Activated T-cell treated with anti-CD3 and anti-CD28 coated beads, Interleukin-2, amount 50 U/mL, for 72 hours (primary cell): ENCODE measurements at regions not wholly inside any gene's neighbourhood (a gene's known extent, or its start where the extent isn't known, plus 50 kb on each side); places are given as distances from the start of the nearest gene placed in this dataset.
A peak's percentile ranks its signal among the peaks of the same experiment; 100 is the strongest.
"Not testable (repeated sequence)": the region's sequence is repeated elsewhere in the genome, so short reads cannot be mapped to it uniquely, and the experiment has no call there.

Experiments used
- ATAC-seq, 2 donors: fragments of 150-1000 bp; cut with Tn5 transposase; replicated peaks in 1 of 2; 2 replicates each; pipeline ENCODE4 v1.10.0; 2021; ENCODE audit warnings: moderate library complexity in 2 of 2, mild to moderate bottlenecking in 1 of 2
- DNase-seq, 2 donors: peaks; one replicate each; pipeline ENCODE4 v3.0.0; 2021 to 2022; ENCODE audit warnings: mixed read lengths in 1 of 2
- H3K27ac Mint-ChIP-seq: one replicate; pipeline ENCODE4 v1.8.0; 2022; ENCODE audit warnings: mild to moderate bottlenecking, moderate library complexity, mixed read lengths
- H3K27me3 Mint-ChIP-seq: one replicate; pipeline ENCODE4 v1.8.0; 2022; ENCODE audit warnings: low read depth, mixed read lengths
- H3K36me3 Mint-ChIP-seq, 2 donors: one replicate each; pipeline ENCODE4 v1.8.0; 2022; ENCODE audit warnings: mixed read lengths in 2 of 2, mild to moderate bottlenecking in 1 of 2; ENCODE audit not compliant: insufficient read depth in 2 of 2
- H3K4me1 Mint-ChIP-seq: one replicate; pipeline ENCODE4 v1.8.0; 2022; ENCODE audit warnings: low read depth, mixed read lengths
- H3K4me3 Mint-ChIP-seq, 2 donors: one replicate each; pipeline ENCODE4 v1.8.0; 2022; ENCODE audit warnings: mild to moderate bottlenecking in 2 of 2, mixed read lengths in 2 of 2, moderate library complexity in 2 of 2
- H3K9me3 Mint-ChIP-seq, 2 donors: one replicate each; pipeline ENCODE4 v1.8.0; 2022; ENCODE audit warnings: mixed read lengths in 2 of 2

DNA sequence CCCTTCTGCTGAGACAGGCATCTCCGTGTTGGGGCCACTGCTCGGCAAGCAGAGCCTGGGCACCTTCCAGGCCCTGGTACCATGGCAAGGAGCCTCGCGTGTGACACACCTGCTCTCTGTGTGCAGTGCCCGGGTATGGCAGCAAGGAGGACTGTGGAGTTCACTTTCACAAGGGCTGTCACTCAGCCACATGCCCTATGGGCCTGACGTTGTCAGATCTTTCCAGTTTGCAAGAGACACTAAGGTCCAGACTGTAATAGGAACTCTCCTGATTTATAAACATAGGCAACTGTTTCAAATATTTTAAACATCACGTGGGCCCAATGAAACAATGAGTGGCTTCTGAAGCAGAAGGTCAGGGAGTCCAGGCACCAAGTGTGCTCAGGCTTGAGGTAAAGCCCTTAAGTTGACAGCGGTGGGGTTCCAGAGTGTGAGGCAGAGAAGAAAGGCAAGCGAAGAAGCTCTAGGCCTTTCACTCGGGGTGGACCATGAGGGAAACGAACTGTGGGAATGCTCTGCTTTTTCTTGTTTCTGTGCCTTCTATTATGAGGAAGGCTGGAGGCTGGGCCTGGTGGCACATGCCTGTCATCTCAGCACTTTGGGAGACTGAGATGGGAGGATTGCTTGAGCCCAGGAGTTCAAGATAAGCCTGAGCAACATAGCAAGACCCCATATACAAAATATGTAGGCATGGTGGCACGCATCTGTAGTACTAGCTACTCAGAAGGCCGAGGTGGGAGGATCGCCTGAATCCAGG is 108.6 kb upstream of the TRIM2 start:
- Mint-ChIP-seq H3K9me3 (no peaks in the 10 kb centered on the region), H3K27ac (no peak overlapping the region), H3K27me3 (no peaks in the 10 kb centered on the region), H3K4me3 (no peak overlapping the region), H3K36me3 (no peaks in the 10 kb centered on the region), H3K4me1 (peaks cover 5% of the 10 kb centered on the region)
- no peak for DNase-seq
- ATAC-seq: no peak

DNA sequence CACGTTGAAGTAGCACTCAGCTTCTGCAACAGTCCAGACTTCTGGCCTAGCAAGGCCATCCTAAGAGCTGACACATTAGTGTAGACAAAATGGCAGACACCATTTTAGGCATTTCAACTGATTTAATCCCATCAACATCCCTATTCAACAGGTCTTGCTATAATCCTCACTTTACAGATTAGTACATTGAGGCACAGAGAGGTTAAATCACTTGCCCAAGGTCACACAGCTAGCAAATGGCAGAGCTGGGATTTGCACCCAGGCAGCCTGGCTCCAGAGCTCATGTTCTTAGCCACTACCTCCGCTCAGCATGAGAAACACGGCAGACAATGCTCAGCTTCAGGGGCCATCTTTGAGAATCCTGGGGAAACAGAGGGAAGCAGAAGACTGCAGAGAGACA is 107.9 kb upstream of the TRIM2 start:
- no peak overlapping the region for H3K27ac Mint-ChIP-seq
- DNase-seq (no peak), ATAC-seq (no peak)
- no peaks in the 10 kb centered on the region for H3K36me3 Mint-ChIP-seq
- peaks cover 5% of the 10 kb centered on the region for H3K4me1 Mint-ChIP-seq
- no peaks in the 10 kb centered on the region for H3K27me3 Mint-ChIP-seq
- no peaks in the 10 kb centered on the region for H3K9me3 Mint-ChIP-seq
- no peak overlapping the region for H3K4me3 Mint-ChIP-seq

DNA sequence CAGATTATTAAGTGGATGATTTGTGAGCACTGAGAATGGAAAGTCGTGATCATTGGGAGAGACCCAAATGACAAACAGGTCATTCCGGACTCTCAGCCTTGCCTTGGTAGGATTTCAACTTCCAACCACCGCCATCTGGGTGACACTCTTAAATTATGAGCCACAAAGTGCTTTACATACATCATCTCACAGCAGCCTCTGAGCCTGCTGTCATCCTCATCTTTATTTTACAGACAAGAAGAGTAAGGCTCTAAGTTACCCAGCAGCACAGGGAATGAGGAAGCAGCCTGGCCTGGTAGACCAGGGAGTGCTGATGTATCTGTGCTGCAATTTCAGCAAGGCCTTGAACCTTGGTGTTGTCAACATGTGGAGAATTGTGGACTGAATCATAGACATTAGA is 105.8 kb upstream of the TRIM2 start:
- Mint-ChIP-seq H3K4me3 (no peak overlapping the region), H3K27ac (no peak overlapping the region), H3K27me3 (peaks cover 6% of the 10 kb centered on the region), H3K9me3 (peaks cover 0 to 2% of the 10 kb centered on the region in 2 donors), H3K36me3 (no peaks in the 10 kb centered on the region), H3K4me1 (peaks cover 5% of the 10 kb centered on the region)
- no peak for ATAC-seq
- DNase-seq: no peak

DNA sequence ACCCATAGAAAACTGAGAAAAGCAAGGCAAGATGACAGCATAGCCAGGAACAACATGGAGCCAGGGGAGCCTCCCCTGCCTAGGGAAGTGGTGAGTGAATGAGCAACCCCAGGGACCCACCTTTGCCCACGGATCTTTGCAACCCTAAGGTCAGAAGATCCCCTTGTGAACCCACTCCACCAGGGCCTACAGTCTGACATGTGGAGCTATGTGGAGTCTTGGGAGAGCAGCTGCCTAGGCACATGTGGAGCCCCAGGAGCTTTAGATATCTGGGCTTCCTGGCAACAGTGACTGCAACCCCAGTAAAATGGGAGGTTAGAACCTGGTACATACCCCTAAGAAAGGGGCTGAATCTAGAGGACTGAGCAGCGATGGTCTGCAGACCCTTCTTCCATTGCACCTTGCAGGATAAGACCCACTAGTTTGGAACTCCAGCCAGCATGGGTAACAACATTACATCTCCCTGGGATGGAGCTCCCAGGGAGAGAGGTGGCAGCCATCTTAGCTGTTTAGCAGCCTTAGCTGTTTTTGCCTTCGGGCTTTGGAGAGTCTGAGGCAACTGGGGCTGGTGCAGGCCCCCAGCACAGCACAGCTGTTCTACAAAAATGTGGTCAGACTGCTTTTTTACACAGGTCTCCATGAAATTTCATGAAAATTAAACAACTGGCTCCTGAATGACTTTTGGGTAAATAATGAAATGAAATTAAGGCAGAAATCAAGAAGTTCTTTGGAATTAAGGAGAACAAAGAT is 104.7 kb upstream of the TRIM2 start:
- peaks cover 5% of the 10 kb centered on the region for H3K4me1 Mint-ChIP-seq
- H3K4me3 Mint-ChIP-seq: no peak overlapping the region
- peaks cover 0 to 2% of the 10 kb centered on the region in 2 donors for H3K9me3 Mint-ChIP-seq
- H3K27ac Mint-ChIP-seq: no peak overlapping the region
- DNase-seq (no peak), ATAC-seq (no peak)
- H3K36me3 Mint-ChIP-seq: no peaks in the 10 kb centered on the region
- peaks cover 7% of the 10 kb centered on the region for H3K27me3 Mint-ChIP-seq

DNA sequence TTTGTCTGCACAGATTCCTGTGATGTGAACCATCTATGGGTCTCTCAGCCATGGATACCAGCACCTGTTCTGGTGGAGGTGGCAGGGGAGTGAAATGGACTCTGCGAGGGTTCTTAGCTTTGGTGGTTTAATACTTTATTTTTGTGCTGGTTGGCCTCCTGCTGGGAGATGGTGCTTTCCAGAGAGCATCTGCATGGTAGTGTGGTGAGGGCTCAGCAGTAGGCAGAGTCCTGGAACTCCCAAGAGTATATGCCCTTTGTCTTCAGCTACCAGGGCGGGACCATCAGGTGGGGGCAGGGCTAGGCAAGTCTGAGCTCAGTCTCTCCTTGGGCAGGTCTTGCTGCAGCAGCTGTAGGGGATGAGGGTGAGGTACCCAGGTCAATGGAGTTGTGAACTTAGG is 97.5 kb upstream of the TRIM2 start:
- not testable (repeated sequence) for H3K4me3 Mint-ChIP-seq, DNase-seq, H3K27ac Mint-ChIP-seq, ATAC-seq, H3K9me3 Mint-ChIP-seq, H3K4me1 Mint-ChIP-seq
- Mint-ChIP-seq H3K27me3 (peaks cover 21% of the 10 kb centered on the region), H3K36me3 (peaks cover 8 to 15% of the 10 kb centered on the region in 2 donors)

DNA sequence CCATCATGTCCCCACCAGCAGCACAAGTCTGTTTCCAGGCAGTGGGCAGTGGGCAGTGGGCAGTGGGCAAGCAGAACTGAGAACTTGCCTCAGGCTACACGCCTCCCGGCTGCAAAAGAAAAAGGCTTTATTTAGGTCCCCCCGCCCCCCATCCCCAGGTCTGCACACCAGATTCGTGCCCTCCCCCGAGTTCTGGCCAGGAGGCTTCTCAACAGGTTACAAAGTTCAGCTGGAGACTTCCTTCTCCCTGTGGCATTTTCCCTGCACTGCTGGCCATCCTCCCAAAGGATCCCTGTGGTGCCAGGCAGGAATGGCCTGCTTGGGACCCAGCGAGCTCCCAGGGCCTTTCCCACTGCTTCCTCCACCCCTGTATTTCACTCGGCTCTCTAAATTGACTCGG is 97.0 kb upstream of the TRIM2 start:
- ATAC-seq: no peak
- Mint-ChIP-seq H3K9me3 (peaks cover 4 to 7% of the 10 kb centered on the region in 2 donors), H3K4me3 (no peak overlapping the region), H3K36me3 (peaks cover 8 to 15% of the 10 kb centered on the region in 2 donors), H3K27ac (no peak overlapping the region), H3K27me3 (peaks cover 21% of the 10 kb centered on the region), H3K4me1 (no peaks in the 10 kb centered on the region)
- DNase-seq: no peak

DNA sequence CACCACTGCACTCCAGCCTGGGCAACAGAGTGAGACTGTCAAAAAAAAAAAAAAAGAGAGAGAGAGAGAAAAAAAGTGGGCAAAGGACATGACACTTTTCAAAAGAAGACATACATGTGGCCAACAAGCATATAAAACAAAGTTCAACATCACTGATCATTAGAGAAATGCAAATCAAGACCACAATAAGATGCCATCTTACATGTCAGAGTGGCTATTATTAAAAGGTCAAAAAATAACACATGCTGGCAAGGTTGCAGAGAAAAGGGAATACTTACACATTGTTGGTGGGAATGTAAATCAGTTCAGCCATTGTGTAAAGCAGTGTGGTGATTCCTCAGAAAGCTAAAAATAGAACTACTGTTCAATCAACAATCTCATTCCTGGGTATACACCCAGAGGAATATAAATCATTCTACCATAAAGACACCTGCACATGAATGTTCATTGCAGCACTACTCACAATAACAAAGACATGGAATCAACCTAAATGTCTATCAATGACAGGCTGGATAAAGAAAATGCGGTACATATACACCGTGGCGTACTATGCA is 94.9 kb upstream of the TRIM2 start:
- Mint-ChIP-seq H3K4me1 (no peaks in the 10 kb centered on the region), H3K4me3 (no peak overlapping the region)

DNA sequence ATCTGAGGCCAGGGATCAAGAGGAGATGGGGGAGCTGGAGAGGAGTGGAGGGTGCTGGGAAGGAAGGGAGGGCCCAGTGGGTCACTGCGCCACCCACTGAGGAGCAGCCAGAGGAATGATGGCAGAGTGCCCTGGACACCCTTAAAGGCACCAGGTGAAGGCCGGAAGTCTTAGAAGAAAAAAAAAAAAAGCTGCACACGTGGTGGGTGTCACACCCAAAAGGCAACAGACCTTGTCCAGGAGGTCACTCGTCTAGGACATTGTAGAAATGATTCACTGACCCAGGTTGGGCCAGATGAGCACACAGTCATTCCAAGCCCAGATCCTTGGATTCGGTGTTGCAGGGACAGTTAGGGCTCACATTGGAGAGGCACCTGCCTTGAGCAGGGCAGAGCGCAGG is 93.5 kb upstream of the TRIM2 start:
- H3K27ac Mint-ChIP-seq: no peak overlapping the region
- no peaks in the 10 kb centered on the region for H3K4me1 Mint-ChIP-seq
- ATAC-seq (no peak), DNase-seq (no peak)
- H3K36me3 Mint-ChIP-seq: peaks cover 8% of the 10 kb centered on the region in 2 donors
- peaks cover 4 to 5% of the 10 kb centered on the region in 2 donors for H3K9me3 Mint-ChIP-seq
- no peak overlapping the region for H3K4me3 Mint-ChIP-seq
- peaks cover 14% of the 10 kb centered on the region for H3K27me3 Mint-ChIP-seq

More for the DNA sequence above, 94.9 kb upstream of the TRIM2 start:
- H3K9me3 Mint-ChIP-seq: peaks cover 4 to 5% of the 10 kb centered on the region in 2 donors
- peaks cover 8 to 15% of the 10 kb centered on the region in 2 donors for H3K36me3 Mint-ChIP-seq
- peaks cover 14% of the 10 kb centered on the region for H3K27me3 Mint-ChIP-seq
- H3K27ac Mint-ChIP-seq: no peak overlapping the region
- DNase-seq: no peak
- ATAC-seq: no peak

DNA sequence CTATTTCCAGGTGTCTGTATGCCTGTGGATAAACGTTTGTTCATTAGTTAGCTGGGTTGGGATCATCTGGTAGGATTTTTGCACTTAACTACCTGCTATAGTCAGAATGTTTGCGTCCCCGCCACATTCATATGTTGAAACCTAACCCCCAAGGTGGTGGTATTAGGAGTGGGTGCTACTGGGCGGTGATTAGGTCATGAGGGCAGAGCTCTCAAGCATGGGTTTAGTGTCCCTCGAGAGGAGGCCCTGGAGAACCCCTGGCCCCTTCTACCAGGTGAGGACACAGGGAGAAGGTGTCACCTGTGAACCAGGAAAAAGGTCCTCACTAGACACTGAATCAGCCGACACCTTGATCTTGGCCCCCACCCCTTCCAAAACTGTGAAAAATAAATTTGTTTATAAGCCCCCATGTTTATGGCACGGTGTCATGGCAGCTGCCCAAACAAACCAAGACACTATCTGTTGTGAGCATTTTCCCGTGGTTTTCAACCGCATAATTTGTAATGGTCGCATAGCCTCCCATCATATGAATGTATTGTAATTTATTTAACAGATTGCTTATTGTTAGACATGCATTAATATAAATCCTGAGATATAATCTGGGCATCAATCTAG is 92.7 kb upstream of the TRIM2 start:
- DNase-seq: no peak
- no peaks in the 10 kb centered on the region for H3K9me3 Mint-ChIP-seq
- no peak overlapping the region for H3K4me3 Mint-ChIP-seq
- ATAC-seq: no peak
- H3K4me1 Mint-ChIP-seq: no peaks in the 10 kb centered on the region
- H3K27ac Mint-ChIP-seq: no peak overlapping the region
- peaks cover 0 to 1% of the 10 kb centered on the region in 2 donors for H3K36me3 Mint-ChIP-seq
- H3K27me3 Mint-ChIP-seq: peaks cover 14% of the 10 kb centered on the region

DNA sequence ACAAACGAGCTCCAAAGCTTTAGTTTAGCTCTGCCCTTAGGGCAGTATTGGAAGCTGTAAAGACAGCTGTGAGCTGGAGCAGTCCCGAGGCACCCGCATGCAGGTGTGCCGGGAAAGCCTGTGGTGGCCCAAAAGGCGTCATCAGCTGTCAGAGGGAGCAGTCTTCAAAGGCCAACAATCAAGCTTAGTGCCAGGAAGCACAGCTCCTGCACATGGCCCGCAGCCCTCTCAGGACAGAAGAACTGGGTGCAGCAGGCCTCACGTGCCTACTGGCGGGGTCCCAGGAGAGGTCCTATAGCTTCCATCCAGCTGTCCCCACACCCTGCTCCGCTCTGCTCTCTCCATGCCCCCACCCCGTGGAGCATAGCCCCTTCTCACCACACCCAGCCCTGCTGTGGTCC is 92.2 kb upstream of the TRIM2 start:
- H3K4me1 Mint-ChIP-seq: no peaks in the 10 kb centered on the region
- DNase-seq (peak in 1 of 2 donors; percentile 50), ATAC-seq (peak in 1 of 2 donors; percentile 16)
- H3K36me3 Mint-ChIP-seq: peaks cover 0 to 1% of the 10 kb centered on the region in 2 donors
- no peaks in the 10 kb centered on the region for H3K9me3 Mint-ChIP-seq
- H3K4me3 Mint-ChIP-seq: no peak overlapping the region
- H3K27ac Mint-ChIP-seq: no peak overlapping the region
- peaks cover 14% of the 10 kb centered on the region for H3K27me3 Mint-ChIP-seq

DNA sequence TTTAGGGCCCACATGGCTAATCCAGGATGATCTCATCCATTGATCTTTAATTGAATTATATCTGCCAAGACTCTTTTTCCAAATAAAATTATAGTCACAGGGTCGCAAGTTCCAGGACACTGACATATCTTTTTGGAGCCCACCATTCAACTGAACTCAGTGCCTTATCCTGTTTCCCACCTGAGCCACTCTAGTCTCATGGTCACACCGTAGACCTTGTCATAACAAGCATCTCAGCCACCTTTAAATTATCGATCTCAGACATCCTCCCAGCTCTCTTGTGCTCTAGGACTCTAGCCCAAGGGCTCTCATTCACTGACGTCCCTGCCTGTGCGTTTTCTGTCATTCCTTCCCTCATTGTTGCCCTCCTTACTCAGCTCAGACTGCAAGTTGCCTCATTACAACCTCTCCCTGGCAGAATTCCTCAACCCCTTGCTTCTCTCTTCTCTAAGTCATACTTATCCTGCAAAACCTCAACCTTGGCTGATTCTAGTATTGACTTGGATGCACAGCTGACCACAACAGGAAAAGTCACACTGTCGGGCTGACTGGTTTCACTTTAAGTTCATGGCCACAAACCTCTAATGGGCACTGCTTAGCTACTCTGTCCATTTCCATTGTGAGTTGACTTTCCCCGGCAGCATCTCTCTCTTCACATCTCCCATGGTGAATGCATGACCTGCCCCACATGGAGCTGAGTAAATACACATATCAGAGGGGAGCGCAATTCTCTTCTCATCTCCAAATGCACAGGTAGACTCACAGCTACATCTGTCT is 91.0 kb upstream of the TRIM2 start:
- no peak overlapping the region for H3K27ac Mint-ChIP-seq
- H3K4me3 Mint-ChIP-seq: no peak overlapping the region
- no peaks in the 10 kb centered on the region for H3K9me3 Mint-ChIP-seq
- no peaks in the 10 kb centered on the region for H3K4me1 Mint-ChIP-seq
- no peaks in the 10 kb centered on the region for H3K36me3 Mint-ChIP-seq
- ATAC-seq (peak in 1 of 2 donors; percentile 18), DNase-seq (peak; percentile 20 to 28)
- H3K27me3 Mint-ChIP-seq: peaks cover 8% of the 10 kb centered on the region

DNA sequence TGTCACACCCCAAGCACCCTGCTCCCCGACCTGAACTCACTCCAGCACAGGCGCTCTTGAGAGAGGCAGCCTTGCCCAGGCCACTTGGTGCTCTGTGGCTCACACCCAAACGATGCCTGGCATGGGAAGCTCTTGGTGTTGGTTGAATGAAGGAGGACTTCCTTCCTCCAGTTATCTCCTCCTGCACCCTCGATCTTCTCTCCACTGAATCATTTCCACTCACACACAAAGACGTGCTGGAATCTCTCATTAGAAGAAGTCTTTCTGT is 90.5 kb upstream of the TRIM2 start:
- no peak overlapping the region for H3K4me3 Mint-ChIP-seq
- H3K36me3 Mint-ChIP-seq: no peaks in the 10 kb centered on the region
- peaks cover 3% of the 10 kb centered on the region for H3K4me1 Mint-ChIP-seq
- DNase-seq (peak in 1 of 2 donors; percentile 25), ATAC-seq (peak in 1 of 2 donors; percentile 1)
- H3K27me3 Mint-ChIP-seq: peaks cover 8% of the 10 kb centered on the region
- no peak overlapping the region for H3K27ac Mint-ChIP-seq
- no peaks in the 10 kb centered on the region for H3K9me3 Mint-ChIP-seq
